Naive thymus-derived CD8-positive, alpha-beta T cell (primary cell): ENCODE measurements at regions not wholly inside any gene's neighbourhood (a gene's known extent, or its start where the extent isn't known, plus 50 kb on each side); places are given as distances from the start of the nearest gene placed in this dataset.

Experiments used
- ATAC-seq, 2 donors: fragments of 150-1000 bp; cut with Tn5 transposase in 1 of 2; sonication (Bioruptor Pico), chemical (Tn5 transposase) in 1 of 2; 1 replicate in 1 of 2; 2 replicates in 1 of 2; pipeline ENCODE4 v1.10.0; 2021; ENCODE audit warnings: mild to moderate bottlenecking in 2 of 2, moderate library complexity in 2 of 2
- POLR2A ChIA-PET: fragments of 350-600 bp; sonication (Branson Sonifier 250); formaldehyde crosslinking; loops from one replicate; lab custom pipeline; 2021; ENCODE audit warnings: antibody characterized with exemption; lab: Charles Lee
- DNase-seq, 10 donors: peaks; one replicate each; pipeline versions ENCODE4 v3.0.0 to v3.0.0-alpha.2; 2020 to 2022
- H3K27ac Mint-ChIP-seq, 10 donors: one replicate each; pipeline ENCODE4 v1.8.0; 2020 to 2022; ENCODE audit warnings: mild to moderate bottlenecking in 10 of 10, mixed read lengths in 10 of 10, moderate library complexity in 4 of 10, inconsistent platforms in 1 of 10
- H3K27me3 Mint-ChIP-seq, 5 donors: one replicate each; pipeline ENCODE4 v1.8.0; 2021 to 2022; ENCODE audit warnings: mixed read lengths in 5 of 5
- H3K36me3 Mint-ChIP-seq, 3 donors: one replicate each; pipeline ENCODE4 v1.8.0; 2020 to 2022; ENCODE audit warnings: mixed read lengths in 3 of 3, mild to moderate bottlenecking in 2 of 3, inconsistent platforms in 1 of 3
- H3K4me1 Mint-ChIP-seq, 4 donors: one replicate each; pipeline ENCODE4 v1.8.0; 2021 to 2022; ENCODE audit warnings: mixed read lengths in 4 of 4
- H3K4me3 Mint-ChIP-seq, 10 donors: one replicate each; pipeline ENCODE4 v1.8.0; 2020 to 2022; ENCODE audit warnings: mild to moderate bottlenecking in 10 of 10, mixed read lengths in 10 of 10, moderate library complexity in 6 of 10, inconsistent platforms in 1 of 10
- H3K9me3 Mint-ChIP-seq, 9 donors: one replicate each; pipeline ENCODE4 v1.8.0; 2020 to 2022; ENCODE audit warnings: mixed read lengths in 9 of 9, mild to moderate bottlenecking in 3 of 9, inconsistent platforms in 1 of 9, moderate library complexity in 1 of 9

- Mint-ChIP-seq H3K36me3 (no peaks in the 10 kb centered on the region), H3K9me3 (no peaks in the 10 kb centered on the region), H3K27me3 (peaks cover 7 to 39% (median 36%) of the 10 kb centered on the region in 5 donors), H3K27ac (no peak overlapping the region), H3K4me1 (peaks cover 2 to 13% (median 5%) of the 10 kb centered on the region in 4 donors), H3K4me3 (no peak overlapping the region)
- DNase-seq = no peak
- POLR2A ChIA-PET = no interaction called here
- no peak for ATAC-seq
These were observed 104.0 kb upstream of the CDH5 start for GRCh38 chr16:66262253-66263167.

- Mint-ChIP-seq H3K4me3 (no peak overlapping the region), H3K36me3 (no peaks in the 10 kb centered on the region), H3K27ac (no peak overlapping the region), H3K4me1 (peaks cover 2 to 12% (median 5%) of the 10 kb centered on the region in 4 donors), H3K9me3 (no peaks in the 10 kb centered on the region), H3K27me3 (peaks cover 7 to 33% (median 30%) of the 10 kb centered on the region in 5 donors)
- no peak for DNase-seq
- POLR2A ChIA-PET = no interaction called here
- ATAC-seq = no peak
These were observed 104.7 kb upstream of the CDH5 start for GRCh38 chr16:66261826-66262225.

GRCh38 chr16:66260522-66261254 lies 105.8 kb upstream of the CDH5 start:
- H3K36me3 Mint-ChIP-seq = no peaks in the 10 kb centered on the region
- H3K4me1 Mint-ChIP-seq = peaks cover 0 to 4% (median 0%) of the 10 kb centered on the region in 4 donors
- no peak overlapping the region for H3K27ac Mint-ChIP-seq
- H3K27me3 Mint-ChIP-seq = peaks cover 1 to 26% (median 19%) of the 10 kb centered on the region in 5 donors
- H3K9me3 Mint-ChIP-seq = no peaks in the 10 kb centered on the region
- POLR2A ChIA-PET = no interaction called here
- no peak overlapping the region for H3K4me3 Mint-ChIP-seq
- DNase-seq = no peak
- no peak for ATAC-seq

DNA sequence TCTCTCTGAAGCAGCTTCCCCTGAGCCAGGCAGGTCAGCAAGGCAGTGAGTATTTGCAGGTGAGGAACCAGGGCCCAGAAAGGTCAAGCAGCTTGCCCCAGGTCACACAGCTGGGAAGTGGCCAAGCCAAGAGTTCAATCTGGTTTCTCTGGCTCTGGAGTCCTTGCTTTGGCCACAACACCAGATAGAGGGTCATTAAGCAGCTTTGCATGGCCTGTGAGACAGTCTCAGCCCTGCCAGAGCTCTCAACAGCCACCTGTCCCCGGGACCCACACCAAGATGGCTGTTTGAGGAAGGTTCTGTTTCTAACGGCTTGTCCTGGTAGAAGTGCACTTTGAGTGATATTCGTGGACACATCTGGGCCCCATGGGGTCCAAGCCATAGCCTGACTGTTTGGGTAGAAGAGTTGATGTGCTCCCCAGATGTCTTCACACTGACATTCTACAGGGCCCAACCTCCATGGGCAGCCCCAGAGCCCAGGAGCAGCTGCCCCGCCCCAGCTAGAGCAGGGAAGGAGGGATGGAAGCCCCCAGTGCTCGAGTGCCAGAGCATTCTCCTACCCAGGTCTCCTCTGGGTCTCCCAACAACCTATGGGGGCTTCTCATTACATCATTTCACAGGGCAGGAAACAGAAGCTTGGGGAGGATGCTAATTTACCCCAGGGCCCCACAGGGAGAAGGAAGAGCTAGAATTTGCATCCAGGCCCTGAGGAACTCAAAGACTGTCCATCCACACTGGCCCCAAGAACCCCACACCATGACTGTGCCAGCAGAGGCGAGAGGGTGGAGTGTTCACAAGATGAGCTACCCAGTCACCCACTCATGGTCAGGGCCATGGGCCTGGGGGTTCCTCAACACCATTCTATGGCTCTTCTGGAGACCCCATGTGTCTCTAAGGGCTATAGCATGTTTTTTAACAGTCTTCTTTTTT lies 107.3 kb upstream of the CDH5 start:
- no peak for ATAC-seq
- no peak for DNase-seq

GRCh38 chr16:66256919-66257318 lies 109.6 kb upstream of the CDH5 start:
- ATAC-seq = no peak
- no peak overlapping the region for H3K4me3 Mint-ChIP-seq
- peaks cover 0 to 16% (median 3%) of the 10 kb centered on the region in 5 donors for H3K27me3 Mint-ChIP-seq
- no peaks in the 10 kb centered on the region for H3K36me3 Mint-ChIP-seq
- peak overlapping the region in 1 of 10 donors; percentile 39 for H3K27ac Mint-ChIP-seq
- H3K9me3 Mint-ChIP-seq = no peaks in the 10 kb centered on the region
- POLR2A ChIA-PET = no interaction called here
- DNase-seq = no peak
- H3K4me1 Mint-ChIP-seq = peaks cover 0 to 3% (median 0%) of the 10 kb centered on the region in 4 donors

More for the DNA sequence above, 107.3 kb upstream of the CDH5 start:
- Mint-ChIP-seq H3K4me1 (peaks cover 0 to 4% (median 0%) of the 10 kb centered on the region in 4 donors), H3K27ac (no peak overlapping the region), H3K36me3 (no peaks in the 10 kb centered on the region), H3K9me3 (no peaks in the 10 kb centered on the region), H3K27me3 (peaks cover 1 to 18% (median 5%) of the 10 kb centered on the region in 5 donors), H3K4me3 (no peak overlapping the region)
- POLR2A ChIA-PET = no interaction called here

DNA sequence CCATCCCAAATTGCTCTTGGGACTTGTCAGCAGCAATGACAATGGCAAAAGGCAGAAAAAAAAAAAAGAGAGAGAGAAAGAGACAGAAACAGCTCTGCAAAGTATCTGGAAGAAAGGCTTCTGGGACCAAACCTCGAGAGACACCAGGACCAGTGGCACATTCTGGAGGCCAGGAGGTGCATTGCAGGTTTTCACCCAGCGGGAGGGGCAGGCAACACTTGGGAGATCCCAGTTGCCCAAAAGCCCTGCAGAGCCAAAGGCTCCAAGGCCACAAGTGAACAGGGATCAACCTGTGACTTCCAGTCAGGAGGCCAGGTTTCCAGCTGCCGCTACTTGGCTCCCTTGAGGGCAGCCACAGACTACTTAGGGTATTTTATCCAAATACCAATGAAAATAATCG lies 110.8 kb upstream of the CDH5 start:
- Mint-ChIP-seq H3K4me3 (no peak overlapping the region), H3K4me1 (no peaks in the 10 kb centered on the region), H3K27ac (peak overlapping the region in 1 of 10 donors; percentile 65), H3K36me3 (no peaks in the 10 kb centered on the region), H3K9me3 (no peaks in the 10 kb centered on the region), H3K27me3 (peaks cover 0 to 12% (median 3%) of the 10 kb centered on the region in 5 donors)
- POLR2A ChIA-PET = no interaction called here
- DNase-seq (no peak), ATAC-seq (no peak)

GRCh38 chr16:66254751-66255150 lies 111.7 kb upstream of the CDH5 start:
- Mint-ChIP-seq H3K4me1 (no peaks in the 10 kb centered on the region), H3K36me3 (no peaks in the 10 kb centered on the region), H3K4me3 (no peak overlapping the region), H3K27me3 (peaks cover 0 to 8% (median 3%) of the 10 kb centered on the region in 5 donors), H3K27ac (no peak overlapping the region), H3K9me3 (no peaks in the 10 kb centered on the region)
- DNase-seq (no peak), ATAC-seq (no peak)
- POLR2A ChIA-PET = no interaction called here

DNA sequence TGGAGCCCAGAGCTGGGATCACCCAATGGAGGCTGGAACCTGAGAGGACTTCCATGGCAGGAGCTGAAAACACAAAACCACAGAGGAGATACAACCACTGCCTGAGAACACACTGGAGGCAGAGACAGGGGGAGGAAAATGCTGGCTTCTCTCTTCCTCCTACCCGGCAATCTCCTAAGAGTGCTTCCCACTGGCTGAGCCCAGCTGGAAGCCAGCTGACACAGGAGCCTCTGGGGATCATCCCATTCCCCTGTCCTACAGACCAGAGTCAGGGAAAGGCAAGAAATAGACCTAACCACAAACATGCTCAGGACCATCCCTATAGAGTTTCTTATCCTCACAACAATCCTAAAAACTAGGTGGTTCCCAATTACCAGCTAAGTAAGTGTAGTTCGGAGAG lies 112.4 kb upstream of the CDH5 start:
- H3K4me1 Mint-ChIP-seq = no peaks in the 10 kb centered on the region
- H3K9me3 Mint-ChIP-seq = no peaks in the 10 kb centered on the region
- peaks cover 0 to 8% (median 3%) of the 10 kb centered on the region in 5 donors for H3K27me3 Mint-ChIP-seq
- ATAC-seq (no peak), DNase-seq (no peak)
- H3K4me3 Mint-ChIP-seq = no peak overlapping the region
- no peak overlapping the region for H3K27ac Mint-ChIP-seq
- POLR2A ChIA-PET = no interaction called here
- H3K36me3 Mint-ChIP-seq = no peaks in the 10 kb centered on the region

DNA sequence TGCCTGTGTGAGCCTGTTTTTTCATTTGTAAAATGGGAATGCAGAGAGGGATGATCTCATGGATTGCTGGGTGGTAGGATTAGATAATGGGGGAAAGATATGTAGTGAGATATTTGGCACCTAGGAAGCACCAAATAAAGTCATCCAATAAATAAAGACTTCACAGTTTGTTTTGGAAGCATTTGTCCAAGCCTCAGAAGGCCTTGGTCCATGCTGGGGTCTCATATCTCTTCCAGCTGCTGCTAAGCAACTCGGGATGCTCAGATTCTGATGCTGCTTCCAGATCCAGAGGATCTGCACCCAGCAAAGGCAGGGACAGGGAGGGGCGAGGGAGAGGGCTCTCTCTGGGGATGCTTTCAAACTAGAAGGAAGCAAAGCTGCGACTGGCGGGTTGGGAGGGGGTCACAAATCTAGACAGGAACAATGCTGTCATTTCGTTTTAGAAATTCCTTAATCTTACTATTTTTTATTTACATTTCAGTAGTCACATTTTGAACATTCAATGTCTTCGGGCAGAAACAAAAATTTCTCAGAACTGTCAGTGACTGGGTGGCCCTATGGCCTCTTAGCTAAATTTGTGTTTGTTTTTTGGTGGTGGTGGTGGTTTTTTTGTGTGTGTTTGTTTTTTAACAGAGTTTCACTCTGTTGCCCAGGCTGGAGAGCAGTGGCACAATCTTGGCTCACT lies 114.9 kb upstream of the CDH5 start:
- no peaks in the 10 kb centered on the region for H3K4me1 Mint-ChIP-seq
- H3K27ac Mint-ChIP-seq = no peak overlapping the region
- no peak overlapping the region for H3K4me3 Mint-ChIP-seq
- H3K27me3 Mint-ChIP-seq = peaks cover 0 to 10% (median 3%) of the 10 kb centered on the region in 5 donors
- ATAC-seq (no peak), DNase-seq (no peak)
- H3K9me3 Mint-ChIP-seq = no peaks in the 10 kb centered on the region
- POLR2A ChIA-PET = no interaction called here
- no peaks in the 10 kb centered on the region for H3K36me3 Mint-ChIP-seq

GRCh38 chr16:66250686-66251431 lies 115.6 kb upstream of the CDH5 start:
- no peaks in the 10 kb centered on the region for H3K36me3 Mint-ChIP-seq
- peaks cover 0 to 7% (median 3%) of the 10 kb centered on the region in 5 donors for H3K27me3 Mint-ChIP-seq
- ATAC-seq (no peak), DNase-seq (no peak)
- H3K4me1 Mint-ChIP-seq = no peaks in the 10 kb centered on the region
- H3K9me3 Mint-ChIP-seq = no peaks in the 10 kb centered on the region
- H3K27ac Mint-ChIP-seq = no peak overlapping the region
- H3K4me3 Mint-ChIP-seq = no peak overlapping the region
- POLR2A ChIA-PET = no interaction called here
